Epithelial cell of prostate (primary cell): ENCODE measurements at regions not wholly inside any gene's neighbourhood (a gene's known extent, or its start where the extent isn't known, plus 50 kb on each side); places are given as distances from the start of the nearest gene placed in this dataset.
"Not testable (repeated sequence)": the region's sequence is repeated elsewhere in the genome, so short reads cannot be mapped to it uniquely, and the experiment has no call there.

ENCODE experiments used
- DNase-seq: peaks from one replicate; pipeline ENCODE4 v3.0.0-alpha.2; 2011; ENCODE audit warnings: low read depth, low spot score
- H3K27ac ChIP-seq: fragments of 450-650 bp; 2 replicates; pipeline ENCODE4 v1.5.1; 2017; ENCODE audit warnings: mild to moderate bottlenecking

GRCh38 chr7:80019809-80020207, 114.8 kb upstream of the GNAI1 start:
- peak overlapping the region; percentile 3 for H3K27ac ChIP-seq
- DNase-seq, result not testable (repeated sequence)

GRCh38 chr7:80018941-80019808, 115.5 kb upstream of the GNAI1 start:
- DNase-seq, result no peak
- H3K27ac ChIP-seq, result peak overlapping the region; percentile 3

GRCh38 chr7:80017101-80017698, 117.4 kb upstream of the GNAI1 start:
- DNase-seq, result no peak
- H3K27ac ChIP-seq, result no peak overlapping the region

- no peak overlapping the region for H3K27ac ChIP-seq
- DNase-seq, result no peak
Measured at GRCh38 chr7:80014511-80014910, 120.1 kb upstream of the GNAI1 start.

- no peak overlapping the region for H3K27ac ChIP-seq
- DNase-seq, result no peak
Measured at GRCh38 chr7:80008039-80008438, 126.6 kb upstream of the GNAI1 start.

GRCh38 chr7:80002865-80003264, 131.8 kb upstream of the GNAI1 start:
- no peak overlapping the region for H3K27ac ChIP-seq
- no peak for DNase-seq

- no peak for DNase-seq
Measured at GRCh38 chr7:79998363-79998762, 136.3 kb upstream of the GNAI1 start.

GRCh38 chr7:79997345-79997744, 137.3 kb upstream of the GNAI1 start:
- no peak for DNase-seq
- H3K27ac ChIP-seq, result no peak overlapping the region

More at GRCh38 chr7:79998363-79998762, 136.3 kb upstream of the GNAI1 start:
- no peak overlapping the region for H3K27ac ChIP-seq

- not testable (repeated sequence) for H3K27ac ChIP-seq, DNase-seq
Measured at GRCh38 chr7:79995741-79996140, 138.9 kb upstream of the GNAI1 start.

GRCh38 chr7:79988653-79989052, 146.0 kb upstream of the GNAI1 start:
- no peak overlapping the region for H3K27ac ChIP-seq
- peak; percentile 18 for DNase-seq

- DNase-seq, result no peak
- peak overlapping the region; percentile 95 for H3K27ac ChIP-seq
Measured at GRCh38 chr7:79984210-79984609, 150.4 kb upstream of the GNAI1 start.

- no peak for DNase-seq
- peak overlapping the region; percentile 95 for H3K27ac ChIP-seq
Measured at GRCh38 chr7:79982141-79982770, 152.4 kb upstream of the GNAI1 start.

- no peak overlapping the region for H3K27ac ChIP-seq
- DNase-seq, result no peak
Measured at GRCh38 chr7:79980376-79980775, 154.3 kb upstream of the GNAI1 start.

GRCh38 chr7:79979437-79979836, 155.2 kb upstream of the GNAI1 start:
- no peak overlapping the region for H3K27ac ChIP-seq
- no peak for DNase-seq

- DNase-seq, result no peak
- no peak overlapping the region for H3K27ac ChIP-seq
Measured at GRCh38 chr7:79977481-79977880, 157.2 kb upstream of the GNAI1 start.

GRCh38 chr7:79976711-79977020, 158.0 kb upstream of the GNAI1 start:
- not testable (repeated sequence) for H3K27ac ChIP-seq

GRCh38 chr7:79975986-79976710, 158.5 kb upstream of the GNAI1 start:
- not testable (repeated sequence) for H3K27ac ChIP-seq, DNase-seq

More at GRCh38 chr7:79976711-79977020, 158.0 kb upstream of the GNAI1 start:
- DNase-seq, result not testable (repeated sequence)

- DNase-seq, result no peak
- H3K27ac ChIP-seq, result no peak overlapping the region
Measured at GRCh38 chr7:79973455-79973854, 161.2 kb upstream of the GNAI1 start.

GRCh38 chr7:79971058-79971457, 163.6 kb upstream of the GNAI1 start:
- no peak for DNase-seq
- H3K27ac ChIP-seq, result no peak overlapping the region

- H3K27ac ChIP-seq, result no peak overlapping the region
- DNase-seq, result no peak
Measured at GRCh38 chr7:79968894-79969293, 165.7 kb upstream of the GNAI1 start.
